Spleen (tissue), 7 donors: ENCODE measurements at regions not wholly inside any gene's neighbourhood (a gene's known extent, or its start where the extent isn't known, plus 50 kb on each side); places are given as distances from the start of the nearest gene placed in this dataset.

ENCODE experiments used
- CTCF ChIP-seq, 11 experiments: fragments of 200-600 bp in 7 of 11; fragments of 450-650 bp in 4 of 11; sonication (generic) in 4 of 11; IDR thresholded peaks in 8 of 11; conservative IDR thresholded peaks in 3 of 11; 1 replicate in 7 of 11; 2 replicates in 4 of 11; pipeline versions ENCODE4 v1.4.0 to v1.8.0; 2016 to 2021; ENCODE audit warnings: antibody characterized with exemption in 11 of 11, inconsistent platforms in 4 of 11, mild to moderate bottlenecking in 1 of 11
- POLR2A ChIP-seq, 3 donors: fragments of 450-650 bp; IDR thresholded peaks; one replicate each; pipeline ENCODE4 v1.5.1; 2017; ENCODE audit warnings: antibody characterized with exemption in 3 of 3, mild to moderate bottlenecking in 1 of 3
- POLR2AphosphoS5 ChIP-seq, 3 donors: sonication (generic); formaldehyde crosslinking; IDR thresholded peaks; one replicate each; pipeline ENCODE4 v1.5.1; 2017; ENCODE audit warnings: antibody characterized with exemption in 3 of 3
- donor health status: DM: no; HTN: no; CAD: no; lungs with moderate emphysema.
- donor health status: DM: no; HTN: no; CAD: no.
- donor health status: DM: no; HTN: no; CAD: no.

DNA sequence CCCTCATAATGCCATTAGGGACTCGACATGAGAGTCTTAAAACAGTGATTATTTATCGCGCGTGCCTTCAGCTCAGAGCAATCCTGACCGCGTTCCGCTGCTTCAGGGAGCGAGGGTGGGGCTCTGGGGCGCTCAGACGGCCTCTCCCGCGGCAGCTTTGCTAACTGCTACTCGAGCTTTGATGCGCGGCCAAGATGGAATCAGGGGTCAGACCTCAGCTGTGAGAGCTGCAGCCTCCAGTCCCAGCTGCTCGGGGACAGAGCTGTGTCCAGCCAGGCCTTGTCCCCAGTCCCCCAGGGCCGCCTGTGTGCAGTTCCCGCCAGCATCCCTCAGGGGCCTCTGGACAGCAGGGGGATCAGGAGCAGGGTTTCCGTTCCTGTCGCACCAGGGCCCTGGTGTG is 104.6 kb upstream of the TTC34 start:
- no peak for TF ChIP-seq CTCF (IDR thresholded peaks at IDR 0.05 in 8 of 11, conservative IDR thresholded peaks at IDR 0.05 in 3 of 11)
- TF ChIP-seq POLR2A (IDR thresholded peaks at IDR 0.05) = no peak
- peak in 1 of 3 donors; percentile 23 for TF ChIP-seq POLR2AphosphoS5 (IDR thresholded peaks at IDR 0.05)
